NCI-H345 treated with DMSO at 0.1 percent for 48 hours (cell line): ENCODE measurements at regions not wholly inside any gene's neighbourhood (a gene's known extent, or its start where the extent isn't known, plus 50 kb on each side); places are given as distances from the start of the nearest gene placed in this dataset.

Experiments used
- DNase-seq: peaks from one replicate; lab custom pipeline; 2025; ENCODE audit not compliant: unreplicated experiment; lab: John Stamatoyannopoulos, UW

DNA sequence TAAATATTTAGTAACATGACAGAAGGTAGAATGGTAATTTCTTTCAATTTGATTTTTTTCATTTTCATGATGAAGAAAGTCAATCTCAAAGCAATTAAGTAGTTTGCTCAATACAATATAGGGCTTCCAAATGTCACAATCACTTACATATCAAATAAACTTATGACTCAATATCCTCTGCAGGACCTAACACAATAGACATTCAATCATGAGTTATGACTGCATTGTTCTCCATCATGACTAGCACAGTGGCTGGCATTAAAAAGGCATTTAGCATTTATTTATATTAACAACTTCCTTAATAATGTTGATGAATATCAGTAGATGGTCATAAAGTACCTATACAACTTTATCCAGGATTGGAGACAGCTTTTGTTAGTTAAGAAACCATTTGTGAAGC, 1499.6 kb downstream of the EFNA5 start:
- no peak for DNase-seq

DNA sequence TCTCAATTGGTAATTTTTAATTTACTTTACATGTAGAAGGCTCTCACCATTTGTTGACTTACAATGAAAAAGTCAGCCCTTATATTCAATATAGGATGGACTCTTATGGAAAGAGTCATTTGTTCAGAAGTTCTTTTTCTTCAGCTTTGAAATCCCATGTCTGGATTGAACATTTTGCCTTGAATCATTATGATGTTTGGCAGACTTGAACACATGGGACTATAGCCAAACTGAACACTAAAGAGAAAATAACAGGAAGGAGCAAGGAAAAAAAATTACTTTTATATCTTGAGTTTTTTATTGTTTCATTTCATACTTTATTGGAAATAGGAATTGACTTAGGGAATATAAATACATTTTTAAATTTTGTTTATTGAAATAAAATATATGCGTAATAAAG, 1503.0 kb downstream of the EFNA5 start:
- no peak for DNase-seq

GRCh38 chr5:106163233-106163632, 1507.5 kb downstream of the EFNA5 start:
- no peak for DNase-seq

DNA sequence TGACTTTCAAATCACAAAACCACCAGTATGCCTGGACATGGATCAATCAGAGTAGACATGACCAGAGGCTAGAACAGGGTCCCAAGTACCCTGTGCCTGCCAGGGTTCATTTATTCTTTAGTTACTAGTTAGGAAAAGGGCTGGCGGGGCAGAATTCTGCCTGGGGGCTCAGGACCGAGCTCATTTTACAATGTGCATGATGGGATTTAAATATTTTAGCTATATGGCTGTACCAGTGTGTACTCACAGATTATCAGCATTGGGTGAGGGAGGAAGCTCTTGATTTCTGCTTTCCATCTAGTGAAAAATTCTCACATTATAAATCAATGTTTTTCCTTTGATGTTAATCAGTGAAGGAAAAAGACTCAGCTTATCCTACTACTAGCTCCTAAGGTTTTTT, 1511.1 kb downstream of the EFNA5 start:
- no peak for DNase-seq

GRCh38 chr5:106154280-106154716, 1516.4 kb downstream of the EFNA5 start:
- DNase-seq = no peak

DNA sequence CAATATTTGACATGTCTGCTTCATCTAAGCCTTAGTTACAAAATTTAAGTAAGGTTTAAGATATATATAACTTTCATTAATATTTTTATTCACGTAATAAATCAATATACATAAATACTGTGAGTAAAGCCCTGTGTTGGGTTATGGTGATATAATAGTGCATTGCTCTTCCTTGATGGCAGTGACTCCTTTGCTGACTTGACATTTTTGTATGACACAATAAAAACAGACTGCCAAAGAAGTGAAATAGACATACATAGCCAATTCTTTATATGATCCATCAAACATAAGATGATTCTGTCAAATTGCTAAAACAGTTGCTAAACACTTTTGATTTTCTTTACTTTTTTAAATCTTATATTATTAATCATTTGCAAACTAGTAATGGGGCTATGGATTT, 1518.2 kb downstream of the EFNA5 start:
- no peak for DNase-seq

GRCh38 chr5:106142116-106142515, 1528.6 kb downstream of the EFNA5 start:
- DNase-seq = no peak

GRCh38 chr5:106140101-106140500, 1530.6 kb downstream of the EFNA5 start:
- DNase-seq = no peak

- no peak for DNase-seq
These were observed 1534.7 kb downstream of the EFNA5 start for GRCh38 chr5:106136061-106136460.

DNA sequence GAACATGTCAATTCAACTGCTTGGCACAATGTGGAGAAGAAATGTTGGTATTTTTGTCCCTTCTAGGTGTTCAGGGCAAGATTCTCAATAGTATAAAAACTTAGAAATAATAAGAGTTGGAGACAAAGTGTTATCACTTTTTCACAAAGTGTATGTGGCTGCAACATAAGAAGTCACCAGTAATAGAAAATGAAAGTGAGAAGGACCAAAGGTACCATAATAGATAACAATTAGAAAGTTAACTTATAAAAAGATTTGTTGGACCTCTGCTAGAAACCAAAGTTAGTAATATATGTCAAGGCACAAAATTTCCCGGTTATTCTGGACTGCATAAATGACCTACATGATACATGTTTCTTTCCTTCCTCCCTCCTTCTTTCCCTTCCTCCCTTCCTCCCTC, 1535.3 kb downstream of the EFNA5 start:
- DNase-seq = no peak

DNA sequence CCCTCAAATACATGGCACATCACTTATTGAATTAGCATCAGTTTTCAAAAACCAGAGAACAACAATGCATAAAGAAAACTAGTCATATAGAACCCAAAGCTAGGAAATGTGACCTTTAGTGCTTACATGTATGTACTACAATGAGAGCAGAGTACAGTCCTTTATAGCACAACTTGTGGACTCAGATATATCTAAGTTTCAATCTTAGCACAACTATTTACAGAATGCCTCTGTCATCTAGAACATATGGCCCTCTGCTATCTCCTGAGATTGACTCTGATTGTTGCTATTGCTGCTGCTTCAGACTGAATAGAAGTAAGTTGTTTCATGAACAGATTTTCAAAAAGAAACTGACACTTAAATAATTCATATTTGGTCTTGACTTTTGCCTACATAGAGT, 1536.2 kb downstream of the EFNA5 start:
- DNase-seq = no peak

GRCh38 chr5:106127985-106128384, 1542.8 kb downstream of the EFNA5 start:
- DNase-seq = no peak

DNA sequence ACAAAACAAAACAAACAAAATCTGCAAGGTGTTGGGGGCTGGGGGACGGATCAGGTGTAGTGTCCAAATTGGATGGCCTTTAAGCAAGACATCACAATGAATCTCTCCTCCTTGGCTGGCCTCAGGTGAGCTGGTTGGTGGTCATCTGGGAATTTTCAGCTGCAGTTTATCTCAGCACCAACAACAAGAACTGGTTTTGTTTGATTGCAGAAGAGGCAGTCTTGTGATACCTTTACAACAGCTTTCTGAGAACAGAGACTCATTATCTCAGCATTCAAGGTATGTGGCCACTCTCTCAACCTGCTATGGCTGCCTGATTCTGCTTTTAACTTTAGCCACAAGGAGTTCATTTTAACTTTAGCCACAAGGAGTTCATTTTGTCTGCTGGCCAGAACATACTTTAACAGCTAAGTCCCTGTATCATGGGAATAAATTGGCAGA, 1543.4 kb downstream of the EFNA5 start:
- DNase-seq = no peak

GRCh38 chr5:106121972-106122605, 1548.6 kb downstream of the EFNA5 start:
- DNase-seq = no peak

DNA sequence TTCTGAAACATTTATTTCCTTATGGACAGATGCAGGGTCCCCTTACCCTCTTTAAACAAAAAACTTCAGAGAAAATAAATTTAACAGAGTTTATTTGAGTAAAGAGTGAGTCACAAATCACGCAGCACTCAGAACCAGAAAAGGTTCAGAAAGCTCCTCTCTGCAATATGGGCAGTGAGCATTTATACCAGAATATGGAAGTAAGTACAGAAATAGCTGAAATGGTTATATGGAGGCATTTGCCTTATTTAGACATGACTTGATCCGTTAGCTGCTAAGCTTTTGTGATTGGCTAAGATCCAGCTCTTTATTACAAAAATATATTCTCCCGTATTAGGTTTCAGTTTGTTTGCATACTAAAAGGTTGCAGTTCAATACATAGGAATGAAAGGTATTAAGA, 1554.1 kb downstream of the EFNA5 start:
- no peak for DNase-seq

DNA sequence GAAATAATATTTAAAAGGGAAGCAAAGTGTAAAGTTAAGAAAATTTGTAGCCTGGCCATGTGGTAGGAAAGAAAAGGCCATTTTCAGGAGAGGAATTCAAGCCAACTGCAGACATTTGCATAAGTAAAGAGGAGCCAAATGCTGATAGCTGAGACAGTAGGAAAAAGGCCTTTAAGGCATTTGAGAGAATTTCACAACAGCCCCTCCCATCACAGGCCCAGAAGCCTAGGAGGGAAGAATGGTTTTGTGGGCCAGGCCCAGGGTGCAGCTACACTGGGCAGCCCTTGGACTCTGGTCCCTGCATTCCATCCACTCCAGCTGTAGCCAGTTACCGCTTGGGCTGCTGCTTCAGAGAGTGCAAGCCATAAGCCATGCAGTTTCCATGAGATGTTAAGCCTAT, 1556.8 kb downstream of the EFNA5 start:
- DNase-seq = no peak

- DNase-seq = no peak
These were observed 1564.4 kb downstream of the EFNA5 start for GRCh38 chr5:106106384-106106783.

DNA sequence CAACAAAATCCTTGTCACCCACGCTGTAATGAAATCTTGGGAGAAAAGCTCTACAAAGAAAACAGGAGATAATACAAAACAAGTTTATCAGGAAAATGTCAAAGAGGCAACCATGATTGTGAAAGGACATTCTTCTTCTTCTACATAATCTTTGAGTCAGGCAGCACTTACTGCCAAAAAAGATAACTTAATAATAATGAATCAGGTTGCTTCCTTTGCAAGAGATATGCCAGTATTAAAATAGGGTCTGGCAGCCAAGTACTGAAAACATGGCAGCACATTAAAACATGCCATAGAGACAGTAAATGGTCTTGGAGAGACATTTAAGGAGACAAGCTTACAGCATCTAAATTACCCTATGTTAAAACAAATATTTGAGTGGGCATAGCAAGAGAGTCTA, 1573.4 kb downstream of the EFNA5 start:
- no peak for DNase-seq

- no peak for DNase-seq
These were observed 1575.9 kb downstream of the EFNA5 start for GRCh38 chr5:106094839-106095238.

GRCh38 chr5:106094204-106094607, 1576.5 kb downstream of the EFNA5 start:
- DNase-seq = peak; percentile 91

- DNase-seq = no peak
These were observed 1577.6 kb downstream of the EFNA5 start for GRCh38 chr5:106093134-106093533.

- DNase-seq = no peak
These were observed 1578.3 kb downstream of the EFNA5 start for GRCh38 chr5:106092455-106092854.

GRCh38 chr5:106089073-106089472, 1581.7 kb downstream of the EFNA5 start:
- no peak for DNase-seq
